ENCODE measurements at regions not wholly inside any gene's neighbourhood (a gene's known extent, or its start where the extent isn't known, plus 50 kb on each side); places are given as distances from the start of the nearest gene placed in this dataset.
A peak's percentile ranks its signal among the peaks of the same experiment; 100 is the strongest.
"Not testable (repeated sequence)": the region's sequence is repeated elsewhere in the genome, so short reads cannot be mapped to it uniquely, and the experiment has no call there.

GRCh38 chr16:88274126-88274750 lies 108.5 kb upstream of the ZNF469 start:
- peak; percentile 32 for ATAC-seq
- DNase-seq; H3K9me3 ChIP-seq; H3K4me3 ChIP-seq; H3K4me1 ChIP-seq (ENCODE audit: low read depth); intact Hi-C loops (cut with DNase I, micrococcal nuclease); H3K36me3 ChIP-seq (ENCODE audit: low read depth): not testable (repeated sequence)

GRCh38 chr16:88274847-88275246 lies 107.9 kb upstream of the ZNF469 start:
- no peaks in the 10 kb centered on the region for H3K4me1 ChIP-seq (ENCODE audit: low read depth)
- TF ChIP-seq CTCF (IDR thresholded peaks at IDR 0.05), result no peak
- H3K9me3 ChIP-seq, result peaks cover under 1% of the 10 kb centered on the region
- ATAC-seq (no peak), DNase-seq (no peak)
- no peak overlapping the region for H3K4me3 ChIP-seq
- intact Hi-C loops (cut with DNase I, micrococcal nuclease), result no loop called here
- H3K36me3 ChIP-seq (ENCODE audit: low read depth), result no peaks in the 10 kb centered on the region

- DNase-seq; intact Hi-C loops (cut with DNase I, micrococcal nuclease); H3K36me3 ChIP-seq (ENCODE audit: low read depth); H3K9me3 ChIP-seq; H3K4me1 ChIP-seq (ENCODE audit: low read depth); H3K4me3 ChIP-seq; ATAC-seq: not testable (repeated sequence)
Observed at GRCh38 chr16:88275336-88276122, 107.2 kb upstream of the ZNF469 start.

- H3K9me3 ChIP-seq; H3K36me3 ChIP-seq (ENCODE audit: low read depth); H3K4me3 ChIP-seq; intact Hi-C loops (cut with DNase I, micrococcal nuclease); H3K4me1 ChIP-seq (ENCODE audit: low read depth); DNase-seq; ATAC-seq: not testable (repeated sequence)
Observed at GRCh38 chr16:88276123-88276588, 106.6 kb upstream of the ZNF469 start.

- no peak for ATAC-seq
- H3K9me3 ChIP-seq, result peaks cover 3% of the 10 kb centered on the region
- no peak for DNase-seq
- no peak overlapping the region for H3K4me3 ChIP-seq
- H3K36me3 ChIP-seq (ENCODE audit: low read depth), result no peaks in the 10 kb centered on the region
- TF ChIP-seq CTCF (IDR thresholded peaks at IDR 0.05), result no peak
- no peaks in the 10 kb centered on the region for H3K4me1 ChIP-seq (ENCODE audit: low read depth)
- intact Hi-C loops (cut with DNase I, micrococcal nuclease), result no loop called here
Observed at GRCh38 chr16:88276591-88276990, 106.2 kb upstream of the ZNF469 start.

- peak in 1 of 3 donors; percentile 16 for DNase-seq
- TF ChIP-seq CTCF (IDR thresholded peaks at IDR 0.05), result no peak
- H3K9me3 ChIP-seq, result peaks cover 3% of the 10 kb centered on the region
- no peak overlapping the region for H3K4me3 ChIP-seq
- no peaks in the 10 kb centered on the region for H3K36me3 ChIP-seq (ENCODE audit: low read depth)
- no peaks in the 10 kb centered on the region for H3K4me1 ChIP-seq (ENCODE audit: low read depth)
- no peak for ATAC-seq
- intact Hi-C loops (cut with DNase I, micrococcal nuclease), result no loop called here
Observed at GRCh38 chr16:88279998-88280397, 102.8 kb upstream of the ZNF469 start.

- Histone ChIP-seq H3K4me1 (ENCODE audit: low read depth) (no peaks in the 10 kb centered on the region), H3K36me3 (ENCODE audit: low read depth) (no peaks in the 10 kb centered on the region), H3K4me3 (no peak overlapping the region), H3K9me3 (peaks cover 16% of the 10 kb centered on the region)
- DNase-seq, result peak in 1 of 3 donors; percentile 19
- ATAC-seq, result no peak
- intact Hi-C loops (cut with DNase I, micrococcal nuclease), result no loop called here
- no peak for TF ChIP-seq CTCF (IDR thresholded peaks at IDR 0.05)
Observed at GRCh38 chr16:88281858-88282563, 100.7 kb upstream of the ZNF469 start.
